HEK293 (cell line): ENCODE measurements at regions not wholly inside any gene's neighbourhood (a gene's known extent, or its start where the extent isn't known, plus 50 kb on each side); places are given as distances from the start of the nearest gene placed in this dataset.
"Not testable (repeated sequence)": the region's sequence is repeated elsewhere in the genome, so short reads cannot be mapped to it uniquely, and the experiment has no call there.

Experiments used
- CTCF ChIA-PET: fragments of 350-600 bp; formaldehyde crosslinking; extraction: SDS; loops from one replicate; lab custom pipeline; 2021; ENCODE audit warnings: antibody characterized with exemption; lab: Yijun Ruan, JAX
- POLR2A ChIA-PET: fragments of 300-600 bp; formaldehyde crosslinking; extraction: SDS; loops from one replicate; lab custom pipeline; 2020; ENCODE audit warnings: antibody characterized with exemption, inconsistent platforms; lab: Yijun Ruan, JAX
- H3K27ac ChIP-seq: fragments of 200-500 bp; sonication (Bioruptor generic); 2 replicates; pipeline ENCODE4 v1.5.1; 2014; ENCODE audit warnings: low read depth, low read length, control low read depth, inconsistent platforms; ENCODE audit errors: extremely low read depth
- H3K36me3 ChIP-seq, 2 experiments: fragments of 200-500 bp in 1 of 2; sonication (Bioruptor generic) in 1 of 2; 1 replicate in 1 of 2; 2 replicates in 1 of 2; pipeline ENCODE4 v1.5.1; 2014 to 2017; ENCODE audit warnings: inconsistent platforms in 2 of 2, low read length in 2 of 2; ENCODE audit not compliant: control insufficient read depth in 2 of 2, insufficient read depth in 1 of 2
- H3K4me1 ChIP-seq: fragments of 200-500 bp; sonication (Bioruptor generic); 2 replicates; pipeline ENCODE4 v1.5.1; 2014; ENCODE audit warnings: mild to moderate bottlenecking, low read length, inconsistent platforms; ENCODE audit not compliant: control insufficient read depth, insufficient read depth
- H3K4me3 ChIP-seq: 2 replicates; pipeline ENCODE4 v1.5.1; 2011; ENCODE audit warnings: low read depth, mild to moderate bottlenecking, control low read depth, low read length, moderate library complexity
- H3K9me3 ChIP-seq: fragments of 200-500 bp; sonication (Bioruptor generic); 2 replicates; pipeline ENCODE4 v1.5.1; 2014; ENCODE audit warnings: low read depth, low read length, inconsistent platforms; ENCODE audit not compliant: control insufficient read depth, insufficient read depth
- ZNF311 ChIP-seq: fragments of 450-650 bp; formaldehyde crosslinking; IDR thresholded peaks from 2 replicates; pipeline ENCODE4 v1.5.1; 2017; ENCODE audit warnings: missing biosample characterization, missing genetic modification characterization, borderline replicate concordance
- ZNF366 ChIP-seq: fragments of 450-650 bp; formaldehyde crosslinking; conservative IDR thresholded peaks from 2 replicates; pipeline ENCODE4 v1.5.1; 2016; ENCODE audit warnings: missing biosample characterization, missing genetic modification characterization
- ZNF521 ChIP-seq: fragments of 450-650 bp; formaldehyde crosslinking; IDR thresholded peaks from 2 replicates; pipeline ENCODE4 v1.5.1; 2017; ENCODE audit warnings: missing biosample characterization, mild to moderate bottlenecking, missing genetic modification characterization
- ZNF777 ChIP-seq: fragments of 450-650 bp; formaldehyde crosslinking; IDR thresholded peaks from 2 replicates; pipeline ENCODE4 v1.5.1; 2017; ENCODE audit warnings: missing biosample characterization, missing genetic modification characterization, borderline replicate concordance

- POLR2A ChIA-PET, CTCF ChIA-PET, H3K9me3 ChIP-seq, H3K27ac ChIP-seq, H3K4me3 ChIP-seq, H3K4me1 ChIP-seq, H3K36me3 ChIP-seq: not testable (repeated sequence)
These were observed 2327.3 kb upstream of the TPTE start for GRCh38 chr21:8194042-8194441.

DNA sequence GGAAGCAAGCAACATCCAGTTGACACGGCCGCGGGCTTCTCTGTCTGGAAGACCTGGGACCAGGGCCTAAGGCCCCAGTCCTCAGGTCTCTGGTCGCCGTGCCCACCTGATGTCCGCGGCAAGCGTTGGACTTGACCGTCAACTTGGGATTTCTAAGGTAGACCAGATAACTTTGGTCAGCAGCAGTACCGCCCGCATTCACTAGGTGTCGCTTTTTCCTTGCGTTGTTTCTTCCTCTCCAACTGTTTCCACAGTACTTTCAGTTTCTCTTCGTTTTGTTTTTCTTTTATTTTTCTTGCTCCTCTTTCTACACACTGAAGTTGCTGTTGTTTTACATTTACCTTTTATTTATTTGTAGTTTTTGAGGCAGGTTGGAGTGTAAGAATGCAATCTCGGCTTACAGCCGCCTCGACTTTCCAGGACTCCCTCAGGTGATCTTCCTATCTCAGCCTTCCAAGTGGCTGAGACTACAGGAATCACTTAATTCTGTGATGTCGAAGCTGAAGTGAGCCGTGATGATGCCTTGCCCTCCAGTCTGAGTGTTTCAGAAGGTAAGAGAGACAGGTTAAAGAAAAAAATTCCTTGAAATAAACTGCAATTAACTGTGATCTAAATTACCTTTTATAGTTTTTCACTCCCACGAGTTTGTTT is 2323.9 kb upstream of the TPTE start:
- POLR2A ChIA-PET, CTCF ChIA-PET, H3K4me1 ChIP-seq: not testable (repeated sequence)

GRCh38 chr21:8205094-8205891 is 2316.1 kb upstream of the TPTE start:
- H3K27ac ChIP-seq, POLR2A ChIA-PET, CTCF ChIA-PET, H3K9me3 ChIP-seq, H3K4me1 ChIP-seq, H3K4me3 ChIP-seq, H3K36me3 ChIP-seq: not testable (repeated sequence)

More for the DNA sequence above, 2323.9 kb upstream of the TPTE start:
- H3K36me3 ChIP-seq, H3K27ac ChIP-seq, H3K9me3 ChIP-seq, H3K4me3 ChIP-seq: not testable (repeated sequence)

GRCh38 chr21:8205892-8206188 is 2315.5 kb upstream of the TPTE start:
- H3K27ac ChIP-seq, H3K4me1 ChIP-seq, POLR2A ChIA-PET, H3K9me3 ChIP-seq, H3K36me3 ChIP-seq, CTCF ChIA-PET, H3K4me3 ChIP-seq: not testable (repeated sequence)

DNA sequence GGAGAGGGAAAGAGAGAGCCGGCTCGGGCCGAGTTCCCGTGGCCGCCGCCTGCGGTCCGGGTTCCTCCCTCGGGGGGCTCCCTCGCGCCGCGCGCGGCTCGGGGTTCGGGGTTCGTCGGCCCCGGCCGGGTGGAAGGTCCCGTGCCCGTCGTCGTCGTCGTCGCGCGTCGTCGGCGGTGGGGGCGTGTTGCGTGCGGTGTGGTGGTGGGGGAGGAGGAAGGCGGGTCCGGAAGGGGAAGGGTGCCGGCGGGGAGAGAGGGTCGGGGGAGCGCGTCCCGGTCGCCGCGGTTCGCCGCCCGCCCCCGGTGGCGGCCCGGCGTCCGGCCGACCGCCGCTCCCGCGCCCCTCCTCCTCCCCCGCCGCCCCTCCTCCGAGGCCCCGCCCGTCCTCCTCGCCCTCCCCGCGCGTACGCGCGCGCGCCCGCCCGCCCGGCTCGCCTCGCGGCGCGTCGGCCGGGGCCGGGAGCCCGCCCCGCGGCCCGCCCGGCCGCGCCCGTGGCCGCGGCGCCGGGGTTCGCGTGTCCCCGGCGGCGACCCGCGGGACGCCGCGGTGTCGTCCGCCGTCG is 2308.3 kb upstream of the TPTE start:
- H3K27ac ChIP-seq, CTCF ChIA-PET, H3K4me1 ChIP-seq, POLR2A ChIA-PET, H3K4me3 ChIP-seq, H3K36me3 ChIP-seq, H3K9me3 ChIP-seq: not testable (repeated sequence)

DNA sequence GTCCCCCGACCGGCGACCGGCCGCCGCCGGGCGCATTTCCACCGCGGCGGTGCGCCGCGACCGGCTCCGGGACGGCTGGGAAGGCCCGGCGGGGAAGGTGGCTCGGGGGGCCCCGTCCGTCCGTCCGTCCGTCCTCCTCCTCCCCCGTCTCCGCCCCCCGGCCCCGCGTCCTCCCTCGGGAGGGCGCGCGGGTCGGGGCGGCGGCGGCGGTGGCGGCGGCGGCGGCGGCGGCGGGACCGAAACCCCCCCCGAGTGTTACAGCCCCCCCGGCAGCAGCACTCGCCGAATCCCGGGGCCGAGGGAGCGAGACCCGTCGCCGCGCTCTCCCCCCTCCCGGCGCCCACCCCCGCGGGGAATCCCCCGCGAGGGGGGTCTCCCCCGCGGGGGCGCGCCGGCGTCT is 2306.8 kb upstream of the TPTE start:
- H3K4me1 ChIP-seq, CTCF ChIA-PET, H3K4me3 ChIP-seq, H3K27ac ChIP-seq, H3K9me3 ChIP-seq, POLR2A ChIA-PET, H3K36me3 ChIP-seq: not testable (repeated sequence)

DNA sequence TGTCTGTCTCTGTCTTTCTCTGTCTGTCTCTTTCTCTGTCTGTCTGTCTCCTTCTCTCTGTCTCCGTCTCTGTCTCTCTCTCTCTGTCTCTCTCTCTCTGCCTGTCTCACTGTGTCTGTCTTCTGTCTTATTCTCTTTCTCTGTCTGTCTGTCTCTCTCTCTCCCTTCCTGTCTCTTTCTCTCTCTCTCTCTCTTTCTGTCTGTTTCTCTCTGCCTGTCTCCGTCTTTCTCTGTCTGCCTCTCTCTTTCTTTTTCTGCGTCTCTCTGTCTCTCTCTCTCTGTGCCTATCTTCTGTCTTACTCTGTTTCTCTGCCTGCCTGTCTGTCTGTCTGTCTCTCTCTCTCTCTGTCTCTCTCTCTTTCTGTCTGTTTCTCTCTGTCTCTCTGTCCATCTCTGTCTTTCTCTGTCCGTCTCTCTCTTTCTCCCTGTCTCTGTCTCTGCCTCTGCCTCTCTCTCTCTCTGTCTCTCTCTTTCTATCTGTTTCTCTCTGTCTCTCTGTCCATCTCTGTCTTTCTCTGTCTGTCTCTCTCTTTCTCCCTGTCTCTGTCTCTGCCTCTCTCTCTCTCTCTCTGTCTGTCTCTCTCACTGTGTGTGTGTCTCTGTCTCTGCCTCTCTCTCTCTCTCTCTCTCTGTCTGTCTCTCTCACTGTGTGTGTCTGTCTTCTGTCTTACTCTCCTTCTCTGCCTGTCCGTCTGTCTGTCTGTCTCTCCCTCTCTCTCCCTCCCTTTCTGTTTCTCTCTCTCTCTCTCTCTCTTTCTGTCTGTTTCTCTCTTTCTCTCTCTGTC is 2291.8 kb upstream of the TPTE start:
- POLR2A ChIA-PET, CTCF ChIA-PET, H3K27ac ChIP-seq, H3K4me3 ChIP-seq, H3K36me3 ChIP-seq, H3K9me3 ChIP-seq, H3K4me1 ChIP-seq: not testable (repeated sequence)
- 0 out of 2 replicates have a peak, but pooled peaks have one; percentile 67 for TF ChIP-seq ZNF311 (tag by site-specific recombination)
- 0 out of 2 replicates have a peak, but pooled peaks have one; percentile 36 for TF ChIP-seq ZNF777 (tag by site-specific recombination)
- TF ChIP-seq ZNF521 (tag by site-specific recombination), result 0 out of 2 replicates have a peak, but pooled peaks have one; percentile 72
- 0 out of 2 replicates have a peak, but pooled peaks have one; percentile 15 for TF ChIP-seq ZNF366 (tag by site-specific recombination)

DNA sequence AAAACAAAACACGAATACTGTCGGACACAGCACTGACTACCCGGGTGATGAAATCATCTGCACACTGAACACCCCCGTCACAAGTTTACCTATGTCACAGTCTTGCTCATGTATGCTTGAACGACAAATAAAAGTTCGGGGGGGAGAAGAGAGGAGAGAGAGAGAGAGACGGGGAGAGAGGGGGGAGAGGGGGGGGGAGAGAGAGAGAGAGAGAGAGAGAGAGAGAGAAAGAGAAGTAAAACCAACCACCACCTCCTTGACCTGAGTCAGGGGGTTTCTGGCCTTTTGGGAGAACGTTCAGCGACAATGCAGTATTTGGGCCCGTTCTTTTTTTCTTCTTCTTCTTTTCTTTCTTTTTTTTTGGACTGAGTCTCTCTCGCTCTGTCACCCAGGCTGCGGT is 2290.1 kb upstream of the TPTE start:
- POLR2A ChIA-PET, CTCF ChIA-PET: not testable (repeated sequence)

More for the DNA sequence above, 2290.1 kb upstream of the TPTE start:
- H3K9me3 ChIP-seq, H3K4me1 ChIP-seq, H3K27ac ChIP-seq, H3K4me3 ChIP-seq, H3K36me3 ChIP-seq: not testable (repeated sequence)
